H1 (cell line): ENCODE measurements at regions not wholly inside any gene's neighbourhood (a gene's known extent, or its start where the extent isn't known, plus 50 kb on each side); places are given as distances from the start of the nearest gene placed in this dataset.

Experiments
- CTCF ChIP-seq, 3 experiments: IDR thresholded peaks; 1 replicate in 2 of 3; 2 replicates in 1 of 3; pipeline versions ENCODE4 v1.5.1 to v1.6.1; 2011; ENCODE audit warnings: low read length in 3 of 3, mild to moderate bottlenecking in 3 of 3, inconsistent platforms in 2 of 3, low read depth in 1 of 3, moderate library complexity in 1 of 3; ENCODE audit not compliant: insufficient read depth in 1 of 3; ENCODE audit errors: control extremely low read depth in 1 of 3
- MAX ChIP-seq: IDR thresholded peaks from 2 replicates; pipeline ENCODE4 v1.6.1; 2012; ENCODE audit warnings: inconsistent platforms
- POLR2A ChIP-seq, 2 experiments: IDR thresholded peaks; 1 replicate in 1 of 2; 2 replicates in 1 of 2; pipeline ENCODE4 v1.6.1; 2011; ENCODE audit warnings: low read depth in 2 of 2, low read length in 2 of 2, mild to moderate bottlenecking in 2 of 2; ENCODE audit errors: control extremely low read depth in 1 of 2
- POLR2AphosphoS5 ChIP-seq: IDR thresholded peaks from 2 replicates; pipeline ENCODE4 v1.6.1; 2011; ENCODE audit warnings: low read depth, low read length
- SRF ChIP-seq: IDR thresholded peaks from 2 replicates; pipeline ENCODE4 v1.6.1; 2011; ENCODE audit warnings: mild to moderate bottlenecking, low read depth, low read length, moderate library complexity

GRCh38 chr7:156080596-156080995 is 268.3 kb upstream of the SHH start:
- TF ChIP-seq CTCF (IDR thresholded peaks at IDR 0.05; ENCODE audit: control extremely low read depth in 1 of 3, insufficient read depth in 1 of 3, low read depth in 1 of 3, low read length in 3 of 3) (no peak), POLR2A (IDR thresholded peaks at IDR 0.05; ENCODE audit: control extremely low read depth in 1 of 2, low read depth in 2 of 2, low read length in 2 of 2) (no peak), SRF (peak; percentile 62), MAX (no peak), POLR2AphosphoS5 (no peak)
